Hepatocyte (in vitro differentiated cells): ENCODE measurements at regions not wholly inside any gene's neighbourhood (a gene's known extent, or its start where the extent isn't known, plus 50 kb on each side); places are given as distances from the start of the nearest gene placed in this dataset.

Source experiments
- DNase-seq: peaks from one replicate; pipeline ENCODE4 v3.0.0-alpha.2; 2016; ENCODE audit warnings: low spot score
- H2AFZ ChIP-seq: fragments of 200-600 bp; sonication (generic); 2 replicates; pipeline ENCODE4 v1.6.0; 2016; ENCODE audit warnings: antibody characterized with exemption, mild to moderate bottlenecking
- H3K27ac ChIP-seq: fragments of 200-600 bp; sonication (generic); 2 replicates; pipeline ENCODE4 v1.5.1; 2016; ENCODE audit warnings: mild to moderate bottlenecking
- H3K27me3 ChIP-seq: fragments of 200-600 bp; sonication (generic); 2 replicates; pipeline ENCODE4 v1.6.1; 2016
- H3K36me3 ChIP-seq: fragments of 200-600 bp; sonication (generic); replicated peaks from 2 replicates; pipeline ENCODE4 v1.5.1; 2016; ENCODE audit warnings: low read depth; ENCODE audit not compliant: insufficient read depth
- H3K4me1 ChIP-seq: fragments of 200-600 bp; sonication (generic); 2 replicates; pipeline ENCODE4 v1.5.1; 2016; ENCODE audit warnings: mild to moderate bottlenecking, moderate library complexity; ENCODE audit not compliant: insufficient read depth
- H3K4me2 ChIP-seq: fragments of 200-600 bp; sonication (generic); 2 replicates; pipeline ENCODE4 v1.6.0; 2016
- H3K4me3 ChIP-seq: fragments of 200-600 bp; sonication (generic); 2 replicates; pipeline ENCODE4 v1.5.1; 2016; ENCODE audit warnings: mild to moderate bottlenecking
- H3K79me2 ChIP-seq: fragments of 200-600 bp; sonication (generic); 2 replicates; pipeline ENCODE4 v1.6.0; 2017; ENCODE audit warnings: mild to moderate bottlenecking
- H3K9me2 ChIP-seq: fragments of 200-600 bp; sonication (generic); replicated peaks from 2 replicates; pipeline ENCODE4 v1.6.0; 2017; ENCODE audit warnings: mild to moderate bottlenecking; ENCODE audit not compliant: insufficient read depth
- H3K9me3 ChIP-seq: fragments of 200-600 bp; sonication (generic); 2 replicates; pipeline ENCODE4 v1.5.1; 2016; ENCODE audit warnings: low read depth, mild to moderate bottlenecking
- H4K20me1 ChIP-seq: fragments of 200-600 bp; sonication (generic); 2 replicates; pipeline ENCODE4 v1.6.0; 2016; ENCODE audit warnings: mild to moderate bottlenecking; ENCODE audit not compliant: insufficient read depth, poor library complexity, severe bottlenecking
- CTCF ChIP-seq: fragments of 200-600 bp; sonication (generic); IDR thresholded peaks from 2 replicates; pipeline ENCODE4 v1.5.1; 2016; ENCODE audit warnings: antibody characterized with exemption, mild to moderate bottlenecking; ENCODE audit not compliant: poor library complexity
- EZH2 ChIP-seq: fragments of 200-600 bp; sonication (generic); IDR thresholded peaks from 2 replicates; pipeline ENCODE4 v1.6.1; 2016; ENCODE audit warnings: antibody characterized with exemption, mild to moderate bottlenecking, borderline replicate concordance
- EZH2phosphoT487 ChIP-seq: fragments of 200-600 bp; sonication (generic); IDR thresholded peaks from one replicate; pipeline ENCODE4 v1.6.1; 2018; ENCODE audit warnings: antibody characterized with exemption, mild to moderate bottlenecking, low read depth, moderate library complexity; ENCODE audit not compliant: unreplicated experiment, severe bottlenecking
- WGBS: methylation state at CpG from one replicate; pipeline ENCODE4 v1.1.6; 2016; ENCODE audit warnings: low lambda C conversion rate; ENCODE audit errors: missing lambda C conversion rate; 5-methylcytosine and 5-hydroxymethylcytosine counted together

GRCh38 chr5:123732257-123732656, 220.3 kb downstream of the CSNK1G3 start:
- no peaks in the 10 kb centered on the region for H3K4me1 ChIP-seq
- no peaks in the 10 kb centered on the region for H4K20me1 ChIP-seq
- DNase-seq = no peak
- no peak overlapping the region for H2AFZ ChIP-seq
- H3K27me3 ChIP-seq = no peaks in the 10 kb centered on the region
- H3K4me3 ChIP-seq = no peak overlapping the region
- no peak overlapping the region for H3K27ac ChIP-seq
- no peak overlapping the region for H3K4me2 ChIP-seq
- no peaks in the 10 kb centered on the region for H3K9me3 ChIP-seq
- 100% methylated on average over 1 of the region's 1 CpG for WGBS
- no peaks in the 10 kb centered on the region for H3K36me3 ChIP-seq
- no peaks in the 10 kb centered on the region for H3K79me2 ChIP-seq
- TF ChIP-seq EZH2phosphoT487 = no peak
- TF ChIP-seq CTCF = no peak
- no peak for TF ChIP-seq EZH2
- H3K9me2 ChIP-seq = no peaks in the 10 kb centered on the region

GRCh38 chr5:123722451-123722850, 210.5 kb downstream of the CSNK1G3 start:
- Histone ChIP-seq H3K4me1 (no peaks in the 10 kb centered on the region), H3K4me3 (no peak overlapping the region), H3K4me2 (no peak overlapping the region), H4K20me1 (no peaks in the 10 kb centered on the region), H3K36me3 (no peaks in the 10 kb centered on the region), H3K79me2 (no peaks in the 10 kb centered on the region), H3K9me2 (no peaks in the 10 kb centered on the region), H3K9me3 (no peaks in the 10 kb centered on the region), H3K27ac (no peak overlapping the region), H2AFZ (no peak overlapping the region), H3K27me3 (no peaks in the 10 kb centered on the region)
- TF ChIP-seq EZH2 (no peak), CTCF (no peak), EZH2phosphoT487 (no peak)
- no peak for DNase-seq
- WGBS = 85% methylated on average over 3 of the region's 3 CpGs

- Histone ChIP-seq H3K4me1 (no peaks in the 10 kb centered on the region), H3K79me2 (no peaks in the 10 kb centered on the region), H3K9me2 (no peaks in the 10 kb centered on the region), H4K20me1 (no peaks in the 10 kb centered on the region), H3K4me2 (no peak overlapping the region), H3K9me3 (no peaks in the 10 kb centered on the region), H3K4me3 (no peak overlapping the region), H2AFZ (no peak overlapping the region), H3K36me3 (no peaks in the 10 kb centered on the region), H3K27ac (no peak overlapping the region), H3K27me3 (no peaks in the 10 kb centered on the region)
- DNase-seq = no peak
- WGBS = 92% methylated on average over 4 of the region's 4 CpGs
- no peak for TF ChIP-seq CTCF
- TF ChIP-seq EZH2phosphoT487 = no peak
- TF ChIP-seq EZH2 = no peak
Measured at GRCh38 chr5:123721675-123722276, 209.8 kb downstream of the CSNK1G3 start.

- no peak for DNase-seq
- Histone ChIP-seq H3K27me3 (no peaks in the 10 kb centered on the region), H3K27ac (no peak overlapping the region), H3K9me3 (no peaks in the 10 kb centered on the region), H3K79me2 (no peaks in the 10 kb centered on the region), H3K36me3 (no peaks in the 10 kb centered on the region), H2AFZ (no peak overlapping the region), H3K4me3 (no peak overlapping the region), H3K9me2 (no peaks in the 10 kb centered on the region), H3K4me2 (no peak overlapping the region), H3K4me1 (no peaks in the 10 kb centered on the region), H4K20me1 (no peaks in the 10 kb centered on the region)
- WGBS = 89% methylated on average over 5 of the region's 5 CpGs
- TF ChIP-seq EZH2 = no peak
- TF ChIP-seq CTCF = no peak
- TF ChIP-seq EZH2phosphoT487 = no peak
Measured at GRCh38 chr5:123720955-123721354, 209.0 kb downstream of the CSNK1G3 start.
